HCT116 (cell line): ENCODE measurements at regions not wholly inside any gene's neighbourhood (a gene's known extent, or its start where the extent isn't known, plus 50 kb on each side); places are given as distances from the start of the nearest gene placed in this dataset.

ENCODE experiments used
- ATAC-seq: fragments of 200-7000 bp; cut with Tn5 transposase; 2 replicates; pipeline ENCODE4 v1.9.1; 2020; ENCODE audit warnings: mild to moderate bottlenecking, moderate library complexity
- BruUV-seq: library from RNA; stranded (reverse); fragments of 400-500 nt; replicated peaks from 2 replicates; lab custom pipeline; 2021; lab: Mats Ljungman, UMichigan
- CTCF ChIA-PET: fragments of 300-600 bp; sonication (Branson Sonifier 250); formaldehyde crosslinking; loops from one replicate; lab custom pipeline; 2021; ENCODE audit warnings: antibody characterized with exemption; lab: Charles Lee
- POLR2A ChIA-PET: fragments of 300-600, 350-600 bp; sonication (Branson Sonifier 250); formaldehyde crosslinking; loops from one replicate; lab custom pipeline; 2021; ENCODE audit warnings: antibody characterized with exemption; lab: Charles Lee
- RAD21 ChIA-PET, 2 experiments: fragments of 300-600 bp; sonication (Branson Sonifier 250); formaldehyde crosslinking; loops; one replicate each; lab custom pipeline; 2023; ENCODE audit warnings: low total read pairs in 2 of 2; ENCODE audit not compliant: uncharacterized antibody in 2 of 2, unreplicated experiment in 2 of 2, low non-redundant PET in 1 of 2; lab: Charles Lee
- DNase-seq: peaks from one replicate; pipeline ENCODE4 v3.0.0-alpha.2; 2010; ENCODE audit warnings: low read depth, low spot score
- H2AFZ ChIP-seq: fragments of 200-600 bp; shearing (Covaris generic), sonication (generic); 2 replicates; pipeline ENCODE4 v1.6.1; 2017; ENCODE audit warnings: low read depth, mixed run types, mixed read lengths, antibody characterized with exemption, low read length; ENCODE audit not compliant: poor library complexity, severe bottlenecking
- H3K27ac ChIP-seq: 2 replicates; pipeline ENCODE4 v1.5.1; 2012; ENCODE audit warnings: low read depth, low read length
- H3K27me3 ChIP-seq: fragments of 200-600 bp; sonication (generic); 2 replicates; pipeline ENCODE4 v1.6.1; 2016; ENCODE audit warnings: mixed run types, low read length, mixed read lengths; ENCODE audit not compliant: insufficient read depth
- H3K36me3 ChIP-seq, 2 experiments: fragments of 200-500 bp in 1 of 2; fragments of 200-600 bp in 1 of 2; sonication (Bioruptor generic) in 1 of 2; sonication (generic) in 1 of 2; 2 replicates each; pipeline versions ENCODE4 v1.5.1 to v1.6.1; 2014 to 2016; ENCODE audit warnings: low read length in 2 of 2, inconsistent platforms in 1 of 2, mixed read lengths in 1 of 2, mixed run types in 1 of 2; ENCODE audit not compliant: insufficient read depth in 2 of 2, control insufficient read depth in 1 of 2
- H3K4me1 ChIP-seq, 2 experiments: fragments of 200-600 bp in 1 of 2; sonication (generic) in 1 of 2; 2 replicates each; pipeline versions ENCODE4 v1.5.1 to v1.6.1; 2012 to 2017; ENCODE audit warnings: low read length in 2 of 2, inconsistent platforms in 1 of 2, mild to moderate bottlenecking in 1 of 2, mixed read lengths in 1 of 2, mixed run types in 1 of 2, moderate library complexity in 1 of 2; ENCODE audit not compliant: insufficient read depth in 2 of 2, control insufficient read depth in 1 of 2
- H3K4me2 ChIP-seq: fragments of 200-600 bp; sonication (generic); 2 replicates; pipeline ENCODE4 v1.6.1; 2017; ENCODE audit warnings: mixed run types, low read length, mixed read lengths
- H3K4me3 ChIP-seq, 2 experiments: fragments of 200-600 bp in 1 of 2; sonication (generic) in 1 of 2; replicated peaks in 1 of 2; 2 replicates each; pipeline ENCODE4 v1.5.1; 2011 to 2016; ENCODE audit warnings: low read length in 2 of 2, control low read depth in 1 of 2, low read depth in 1 of 2, mild to moderate bottlenecking in 1 of 2, mixed read lengths in 1 of 2, mixed run types in 1 of 2
- H3K79me2 ChIP-seq: fragments of 200-600 bp; sonication (generic); 2 replicates; pipeline ENCODE4 v1.6.1; 2017; ENCODE audit warnings: mild to moderate bottlenecking, mixed run types, low read length, moderate library complexity, mixed read lengths; ENCODE audit not compliant: insufficient read depth
- H3K9ac ChIP-seq: fragments of 200-600 bp; sonication (generic); 2 replicates; pipeline ENCODE4 v1.6.1; 2016; ENCODE audit warnings: low read length, mixed read lengths
- H3K9me2 ChIP-seq: fragments of 200-600 bp; sonication (generic), shearing (Covaris generic); 2 replicates; pipeline ENCODE4 v1.6.1; 2017; ENCODE audit warnings: mixed run types, mild to moderate bottlenecking, moderate library complexity; ENCODE audit not compliant: insufficient read depth
- H3K9me3 ChIP-seq, 2 experiments: fragments of 200-500 bp in 1 of 2; fragments of 200-600 bp in 1 of 2; sonication (Bioruptor generic) in 1 of 2; sonication (generic) in 1 of 2; 2 replicates each; pipeline ENCODE4 v1.6.1; 2014 to 2017; ENCODE audit warnings: low read length in 2 of 2, mixed read lengths in 2 of 2, inconsistent platforms in 1 of 2, low read depth in 1 of 2, mild to moderate bottlenecking in 1 of 2, mixed run types in 1 of 2, moderate library complexity in 1 of 2; ENCODE audit not compliant: control insufficient read depth in 1 of 2, insufficient read depth in 1 of 2
- H4K20me1 ChIP-seq: fragments of 200-600 bp; sonication (generic), shearing (Covaris generic); 2 replicates; pipeline ENCODE4 v1.6.1; 2017; ENCODE audit warnings: mixed run types, mild to moderate bottlenecking, moderate library complexity; ENCODE audit not compliant: insufficient read depth
- CBX3 ChIP-seq: IDR thresholded peaks from 2 replicates; pipeline ENCODE4 v1.6.1; 2012; ENCODE audit warnings: low read depth
- CEBPB ChIP-seq: IDR thresholded peaks from 2 replicates; pipeline ENCODE4 v1.6.1; 2012; ENCODE audit warnings: low read depth
- EGR1 ChIP-seq: IDR thresholded peaks from 2 replicates; pipeline ENCODE4 v1.6.1; 2012; ENCODE audit warnings: low read depth
- EZH2 ChIP-seq: fragments of 200-600 bp; sonication (generic); IDR thresholded peaks from 2 replicates; pipeline ENCODE4 v1.6.1; 2017; ENCODE audit warnings: antibody characterized with exemption, mixed run types
- FOSL1 ChIP-seq: IDR thresholded peaks from 2 replicates; pipeline ENCODE4 v1.6.1; 2012; ENCODE audit warnings: low read depth
- JUND ChIP-seq: IDR thresholded peaks from 2 replicates; pipeline ENCODE4 v1.6.1; 2012
- POLR2A ChIP-seq: IDR thresholded peaks from 2 replicates; pipeline ENCODE4 v1.7.0; 2011; ENCODE audit warnings: borderline replicate concordance; ENCODE audit not compliant: insufficient read depth, insufficient read length; ENCODE audit errors: extremely low read depth
- POLR2AphosphoS5 ChIP-seq: IDR thresholded peaks from 2 replicates; pipeline ENCODE4 v1.6.1; 2011; ENCODE audit warnings: mild to moderate bottlenecking, low read depth, low read length, moderate library complexity
- RAD21 ChIP-seq: IDR thresholded peaks from 2 replicates; pipeline ENCODE4 v1.6.1; 2012; ENCODE audit warnings: low read depth, mild to moderate bottlenecking
- REST ChIP-seq: IDR thresholded peaks from 2 replicates; pipeline ENCODE4 v1.6.1; 2012; ENCODE audit warnings: low read depth
- SIN3A ChIP-seq: IDR thresholded peaks from 2 replicates; pipeline ENCODE4 v1.6.1; 2012; ENCODE audit warnings: low read depth
- SP1 ChIP-seq: IDR thresholded peaks from 2 replicates; pipeline ENCODE4 v1.6.1; 2012; ENCODE audit warnings: low read depth
- TCF7L2 ChIP-seq: IDR thresholded peaks from 2 replicates; pipeline ENCODE4 v1.7.0; 2011; ENCODE audit warnings: borderline replicate concordance, inconsistent platforms; ENCODE audit not compliant: insufficient read depth, insufficient read length; ENCODE audit errors: extremely low read depth
- YY1 ChIP-seq: IDR thresholded peaks from 2 replicates; pipeline ENCODE4 v1.6.1; 2011; ENCODE audit warnings: low read length, low read depth, moderate library complexity, mild to moderate bottlenecking; ENCODE audit not compliant: insufficient replicate concordance; ENCODE audit errors: extremely low read depth
- ZFX ChIP-seq: fragments of 450-650 bp; IDR thresholded peaks from 2 replicates; pipeline ENCODE4 v1.6.1; 2017
- ZNF274 ChIP-seq: fragments of 200-500 bp; sonication (Bioruptor generic); IDR thresholded peaks from 2 replicates; pipeline ENCODE4 v1.6.1; 2014; ENCODE audit warnings: mild to moderate bottlenecking, low read depth, low read length, inconsistent platforms
- intact Hi-C: fragments of 100-400 bp; cut with micrococcal nuclease; formaldehyde crosslinking; loops from 2 replicates; pipeline ENCODE4 v1.10.0; 2022
- TF ChIP-seq, protein P1 (sequence below): IDR thresholded peaks from 2 replicates; pipeline ENCODE4 v1.6.1; 2012
- TF ChIP-seq, protein P2 (sequence below), 3 experiments: fragments of 200-600 bp in 1 of 3; sonication (generic) in 1 of 3; IDR thresholded peaks in 2 of 3; conservative IDR thresholded peaks in 1 of 3; 2 replicates each; pipeline ENCODE4 v1.5.1; 2012 to 2017; ENCODE audit warnings: low read depth in 2 of 3, low read length in 2 of 3, antibody characterized with exemption in 1 of 3, borderline replicate concordance in 1 of 3, control low read depth in 1 of 3, mild to moderate bottlenecking in 1 of 3, mixed read lengths in 1 of 3, mixed run types in 1 of 3, moderate library complexity in 1 of 3; ENCODE audit not compliant: insufficient read depth in 1 of 3

DNA sequence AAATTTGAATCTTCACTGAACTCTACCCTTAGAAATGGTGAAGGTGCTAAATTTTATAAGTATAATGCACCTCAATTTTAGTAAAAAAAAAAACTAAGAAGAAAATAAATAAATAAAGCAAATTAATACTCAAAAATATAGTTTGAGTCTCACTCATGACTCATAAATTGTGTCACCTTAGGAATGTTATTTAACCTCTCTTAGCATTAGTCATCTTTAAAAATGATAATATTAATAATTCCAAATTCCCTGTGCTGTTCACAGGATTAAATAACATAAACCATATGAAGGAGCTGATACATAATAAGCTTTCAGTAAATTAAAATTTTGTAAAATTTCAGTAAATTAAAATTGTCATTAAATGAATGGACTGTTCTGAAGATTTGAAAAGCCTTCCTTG lies 339.8 kb upstream of the RGMB start:
- intact Hi-C loops = no loop called here
- H3K79me2 ChIP-seq = no peaks in the 10 kb centered on the region
- H3K36me3 ChIP-seq = no peaks in the 10 kb centered on the region
- RAD21 ChIA-PET = no interaction called here
- H3K4me2 ChIP-seq = no peak overlapping the region
- H3K27ac ChIP-seq = no peak overlapping the region
- no peaks in the 10 kb centered on the region for H3K9me3 ChIP-seq
- CTCF ChIA-PET = no interaction called here
- H2AFZ ChIP-seq = no peak overlapping the region
- H3K9me2 ChIP-seq = no peaks in the 10 kb centered on the region
- DNase-seq (no peak), ATAC-seq (no peak)
- BruUV-seq = no TSS peak
- no peaks in the 10 kb centered on the region for H3K27me3 ChIP-seq
- POLR2A ChIA-PET = no interaction called here
- no peaks in the 10 kb centered on the region for H4K20me1 ChIP-seq
- no peaks in the 10 kb centered on the region for H3K4me1 ChIP-seq
- TF ChIP-seq SP1 = no peak
- TF ChIP-seq TCF7L2 = no peak
- TF ChIP-seq SIN3A = no peak
- no peak for TF ChIP-seq EGR1
- no peak for TF ChIP-seq ZNF274
- TF ChIP-seq FOSL1 = no peak
- TF ChIP-seq CEBPB = no peak
- TF ChIP-seq POLR2A = no peak
- TF ChIP-seq, protein P1, sequence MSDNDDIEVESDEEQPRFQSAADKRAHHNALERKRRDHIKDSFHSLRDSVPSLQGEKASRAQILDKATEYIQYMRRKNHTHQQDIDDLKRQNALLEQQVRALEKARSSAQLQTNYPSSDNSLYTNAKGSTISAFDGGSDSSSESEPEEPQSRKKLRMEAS = no peak
- no peak for TF ChIP-seq EZH2
- TF ChIP-seq, protein P2, sequence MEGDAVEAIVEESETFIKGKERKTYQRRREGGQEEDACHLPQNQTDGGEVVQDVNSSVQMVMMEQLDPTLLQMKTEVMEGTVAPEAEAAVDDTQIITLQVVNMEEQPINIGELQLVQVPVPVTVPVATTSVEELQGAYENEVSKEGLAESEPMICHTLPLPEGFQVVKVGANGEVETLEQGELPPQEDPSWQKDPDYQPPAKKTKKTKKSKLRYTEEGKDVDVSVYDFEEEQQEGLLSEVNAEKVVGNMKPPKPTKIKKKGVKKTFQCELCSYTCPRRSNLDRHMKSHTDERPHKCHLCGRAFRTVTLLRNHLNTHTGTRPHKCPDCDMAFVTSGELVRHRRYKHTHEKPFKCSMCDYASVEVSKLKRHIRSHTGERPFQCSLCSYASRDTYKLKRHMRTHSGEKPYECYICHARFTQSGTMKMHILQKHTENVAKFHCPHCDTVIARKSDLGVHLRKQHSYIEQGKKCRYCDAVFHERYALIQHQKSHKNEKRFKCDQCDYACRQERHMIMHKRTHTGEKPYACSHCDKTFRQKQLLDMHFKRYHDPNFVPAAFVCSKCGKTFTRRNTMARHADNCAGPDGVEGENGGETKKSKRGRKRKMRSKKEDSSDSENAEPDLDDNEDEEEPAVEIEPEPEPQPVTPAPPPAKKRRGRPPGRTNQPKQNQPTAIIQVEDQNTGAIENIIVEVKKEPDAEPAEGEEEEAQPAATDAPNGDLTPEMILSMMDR (IDR thresholded peaks at IDR 0.05 in 2 of 3, conservative IDR thresholded peaks at IDR 0.05 in 1 of 3; ENCODE audit: borderline replicate concordance in 1 of 3, insufficient read depth in 1 of 3, low read depth in 2 of 3, low read length in 2 of 3) = no peak
- no peak for TF ChIP-seq CBX3
- no peak for TF ChIP-seq YY1
- TF ChIP-seq JUND = no peak
- no peak for TF ChIP-seq REST
- TF ChIP-seq RAD21 = no peak
- TF ChIP-seq ZFX = no peak
- no peak for TF ChIP-seq POLR2AphosphoS5
- H3K9ac ChIP-seq = no peak overlapping the region
- no peak overlapping the region for H3K4me3 ChIP-seq
